SK-N-SH (cell line): ENCODE measurements at regions not wholly inside any gene's neighbourhood (a gene's known extent, or its start where the extent isn't known, plus 50 kb on each side); places are given as distances from the start of the nearest gene placed in this dataset.

Experiments
- CTCF ChIA-PET: fragments of 300-600, 350-600 bp; formaldehyde crosslinking; extraction: SDS; loops from one replicate; lab custom pipeline; 2021; lab: Yijun Ruan, JAX
- POLR2A ChIA-PET: fragments of 350-600 bp; sonication (Branson Sonifier 250); formaldehyde crosslinking; extraction: SDS; loops from one replicate; lab custom pipeline; 2020; ENCODE audit warnings: antibody characterized with exemption, inconsistent platforms; lab: Yijun Ruan, JAX
- DNase-seq: peaks from one replicate; pipeline ENCODE4 v3.0.0; 2012
- H2AFZ ChIP-seq: fragments of 200-600 bp; sonication (generic); 2 replicates; pipeline ENCODE4 v1.8.1; 2016; ENCODE audit warnings: antibody characterized with exemption, mild to moderate bottlenecking, low read depth
- H3F3A ChIP-seq: fragments of 200-600 bp; sonication (generic); replicated peaks from 2 replicates; pipeline ENCODE3; 2016; ENCODE audit warnings: antibody characterized with exemption, mild to moderate bottlenecking; ENCODE audit not compliant: insufficient read depth
- H3K27ac ChIP-seq, 2 experiments: fragments of 200-500 bp in 1 of 2; fragments of 200-600 bp in 1 of 2; sonication (Bioruptor generic) in 1 of 2; sonication (generic), shearing (Covaris generic) in 1 of 2; 2 replicates each; pipeline versions ENCODE4 v1.5.1 to v1.6.1; 2014 to 2016; ENCODE audit warnings: low read depth in 2 of 2, inconsistent platforms in 1 of 2, low read length in 1 of 2, mild to moderate bottlenecking in 1 of 2, mixed read lengths in 1 of 2
- H3K27me3 ChIP-seq: fragments of 200-600 bp; sonication (generic), shearing (Covaris generic); 2 replicates; pipeline ENCODE4 v1.6.1; 2016; ENCODE audit warnings: mixed run types; ENCODE audit not compliant: insufficient read depth
- H3K36me3 ChIP-seq, 2 experiments: fragments of 200-500 bp in 1 of 2; fragments of 200-600 bp in 1 of 2; sonication (Bioruptor generic) in 1 of 2; sonication (generic) in 1 of 2; replicated peaks in 1 of 2; 2 replicates each; pipeline versions ENCODE3 to v1.5.1; 2014 to 2016; ENCODE audit warnings: low read length in 1 of 2, mild to moderate bottlenecking in 1 of 2; ENCODE audit not compliant: insufficient read depth in 2 of 2, control insufficient read depth in 1 of 2
- H3K4me1 ChIP-seq, 2 experiments: fragments of 200-500 bp in 1 of 2; fragments of 200-600 bp in 1 of 2; sonication (Bioruptor generic) in 1 of 2; sonication (generic), shearing (Covaris generic) in 1 of 2; 2 replicates each; pipeline versions ENCODE4 v1.5.1 to v1.6.1; 2014 to 2016; ENCODE audit warnings: low read depth in 1 of 2, low read length in 1 of 2, mixed run types in 1 of 2; ENCODE audit not compliant: insufficient read depth in 2 of 2, control insufficient read depth in 1 of 2
- H3K4me2 ChIP-seq: fragments of 200-600 bp; sonication (generic), shearing (Covaris generic); 2 replicates; pipeline ENCODE4 v1.6.1; 2017; ENCODE audit warnings: mixed run types
- H3K4me3 ChIP-seq, 2 experiments: fragments of 200-500 bp in 1 of 2; fragments of 200-600 bp in 1 of 2; sonication (Bioruptor generic) in 1 of 2; sonication (generic), shearing (Covaris generic) in 1 of 2; 2 replicates each; pipeline versions ENCODE4 v1.5.1 to v1.8.1; 2014 to 2016; ENCODE audit warnings: low read depth in 2 of 2, inconsistent platforms in 1 of 2, low read length in 1 of 2, mild to moderate bottlenecking in 1 of 2, mixed read lengths in 1 of 2, moderate library complexity in 1 of 2
- H3K79me2 ChIP-seq: fragments of 200-600 bp; sonication (generic); 2 replicates; pipeline ENCODE4 v1.8.1; 2017; ENCODE audit warnings: mild to moderate bottlenecking; ENCODE audit not compliant: insufficient read depth
- H3K9ac ChIP-seq: fragments of 200-600 bp; sonication (generic); 2 replicates; pipeline ENCODE4 v1.6.1; 2017; ENCODE audit warnings: mixed run types
- H3K9me2 ChIP-seq: fragments of 200-600 bp; sonication (generic); 2 replicates; pipeline ENCODE4 v1.6.1; 2017; ENCODE audit warnings: mixed run types
- H3K9me3 ChIP-seq: fragments of 200-600 bp; sonication (generic); 2 replicates; pipeline ENCODE4 v1.6.1; 2017; ENCODE audit warnings: mixed run types, mild to moderate bottlenecking, moderate library complexity
- H4K20me1 ChIP-seq: fragments of 200-600 bp; sonication (generic); 2 replicates; pipeline ENCODE4 v1.6.1; 2017; ENCODE audit warnings: mild to moderate bottlenecking, mixed run types; ENCODE audit not compliant: insufficient read depth
- CTCF ChIP-seq: fragments of 200-600 bp; sonication (generic); IDR thresholded peaks from 2 replicates; pipeline ENCODE4 v1.6.1; 2017; ENCODE audit warnings: antibody characterized with exemption, mild to moderate bottlenecking, moderate library complexity
- ELF1 ChIP-seq: IDR thresholded peaks from 2 replicates; pipeline ENCODE4 v1.4.0; 2012
- EP300 ChIP-seq, 2 experiments: IDR thresholded peaks; 2 replicates each; pipeline versions ENCODE4 v1.4.0 to v1.6.1; 2012; ENCODE audit warnings: borderline replicate concordance in 1 of 2, low read depth in 1 of 2, low read length in 1 of 2
- GABPA ChIP-seq: IDR thresholded peaks from 2 replicates; pipeline ENCODE4 v1.4.0; 2012; ENCODE audit warnings: low read depth, mild to moderate bottlenecking
- JUND ChIP-seq: IDR thresholded peaks from 2 replicates; pipeline ENCODE4 v1.4.0; 2012
- MEF2A ChIP-seq: IDR thresholded peaks from 2 replicates; pipeline ENCODE4 v1.4.0; 2012; ENCODE audit warnings: low read depth, borderline replicate concordance
- MXI1 ChIP-seq: IDR thresholded peaks from 2 replicates; pipeline ENCODE4 v1.6.1; 2012; ENCODE audit warnings: mild to moderate bottlenecking, low read depth, low read length, improper control_type of control experiment
- PBX3 ChIP-seq: IDR thresholded peaks from 2 replicates; pipeline ENCODE4; 2012
- RAD21 ChIP-seq: IDR thresholded peaks from 2 replicates; pipeline ENCODE4 v1.6.1; 2012; ENCODE audit warnings: mild to moderate bottlenecking, low read length
- REST ChIP-seq: IDR thresholded peaks from 2 replicates; pipeline ENCODE4 v1.6.1; 2012; ENCODE audit warnings: mild to moderate bottlenecking, low read depth, low read length, moderate library complexity
- RFX5 ChIP-seq: IDR thresholded peaks from 2 replicates; pipeline ENCODE4 v1.6.1; 2012; ENCODE audit warnings: mild to moderate bottlenecking, improper control_type of control experiment, low read length
- RXRA ChIP-seq: IDR thresholded peaks from 2 replicates; pipeline ENCODE4 v1.4.0; 2012; ENCODE audit warnings: low read depth, mild to moderate bottlenecking, borderline replicate concordance
- SMC3 ChIP-seq: IDR thresholded peaks from 2 replicates; pipeline ENCODE4 v1.6.1; 2012; ENCODE audit warnings: low read depth, low read length, improper control_type of control experiment
- TAF1 ChIP-seq: IDR thresholded peaks from 2 replicates; pipeline ENCODE4 v1.6.1; 2012; ENCODE audit warnings: low read depth, mild to moderate bottlenecking, low read length, moderate library complexity, borderline replicate concordance
- TCF12 ChIP-seq: IDR thresholded peaks from 2 replicates; pipeline ENCODE4 v1.4.0; 2012
- TEAD4 ChIP-seq: IDR thresholded peaks from 2 replicates; pipeline ENCODE4 v1.4.0; 2012; ENCODE audit warnings: mild to moderate bottlenecking, borderline replicate concordance; ENCODE audit not compliant: insufficient read depth
- USF2 ChIP-seq: fragments of 150-350 bp; IDR thresholded peaks from 2 replicates; pipeline ENCODE4 v1.6.1; 2017; ENCODE audit warnings: antibody characterized with exemption, low read length, low read depth, borderline replicate concordance
- WGBS: methylation state at CpG from one replicate; pipeline ENCODE4 v1.1.6; 2017; ENCODE audit warnings: low lambda C conversion rate; 5-methylcytosine and 5-hydroxymethylcytosine counted together

- H4K20me1 ChIP-seq: no peaks in the 10 kb centered on the region
- H3K36me3 ChIP-seq: no peaks in the 10 kb centered on the region
- no peak overlapping the region for H3K9ac ChIP-seq
- H3K27ac ChIP-seq: no peak overlapping the region
- H3F3A ChIP-seq: no peaks in the 10 kb centered on the region
- WGBS: 25% methylated on average over 1 of the region's 1 CpG
- DNase-seq: no peak
- ChIA-PET CTCF (no interaction called here), POLR2A (no interaction called here)
- no peak overlapping the region for H3K4me3 ChIP-seq
- no peak overlapping the region for H2AFZ ChIP-seq
- H3K79me2 ChIP-seq: no peaks in the 10 kb centered on the region
- TF ChIP-seq EP300 (IDR thresholded peaks at IDR 0.05; ENCODE audit: borderline replicate concordance in 1 of 2, low read depth in 1 of 2, low read length in 1 of 2) (no peak), JUND (no peak), TAF1 (no peak), MEF2A (no peak), MXI1 (no peak), GABPA (no peak), ELF1 (no peak), PBX3 (no peak), RXRA (no peak), CTCF (no peak), TCF12 (no peak), TEAD4 (no peak), SMC3 (no peak), RFX5 (no peak), USF2 (no peak), REST (no peak), RAD21 (no peak)
- peaks cover 8 to 27% of the 10 kb centered on the region in 2 experiments; a peak in 3 of 4 replicates for H3K4me1 ChIP-seq
- no peaks in the 10 kb centered on the region for H3K27me3 ChIP-seq
- no peak overlapping the region for H3K4me2 ChIP-seq
- H3K9me3 ChIP-seq: 0 out of 2 replicates have a peak, but pooled peaks cover 11% of the 10 kb centered on the region
- no peaks in the 10 kb centered on the region for H3K9me2 ChIP-seq
These were observed 575.9 kb upstream of the NOX3 start for GRCh38 chr6:156031516-156031915.
